ENCODE measurements at regions not wholly inside any gene's neighbourhood (a gene's known extent, or its start where the extent isn't known, plus 50 kb on each side); places are given as distances from the start of the nearest gene placed in this dataset.

DNA sequence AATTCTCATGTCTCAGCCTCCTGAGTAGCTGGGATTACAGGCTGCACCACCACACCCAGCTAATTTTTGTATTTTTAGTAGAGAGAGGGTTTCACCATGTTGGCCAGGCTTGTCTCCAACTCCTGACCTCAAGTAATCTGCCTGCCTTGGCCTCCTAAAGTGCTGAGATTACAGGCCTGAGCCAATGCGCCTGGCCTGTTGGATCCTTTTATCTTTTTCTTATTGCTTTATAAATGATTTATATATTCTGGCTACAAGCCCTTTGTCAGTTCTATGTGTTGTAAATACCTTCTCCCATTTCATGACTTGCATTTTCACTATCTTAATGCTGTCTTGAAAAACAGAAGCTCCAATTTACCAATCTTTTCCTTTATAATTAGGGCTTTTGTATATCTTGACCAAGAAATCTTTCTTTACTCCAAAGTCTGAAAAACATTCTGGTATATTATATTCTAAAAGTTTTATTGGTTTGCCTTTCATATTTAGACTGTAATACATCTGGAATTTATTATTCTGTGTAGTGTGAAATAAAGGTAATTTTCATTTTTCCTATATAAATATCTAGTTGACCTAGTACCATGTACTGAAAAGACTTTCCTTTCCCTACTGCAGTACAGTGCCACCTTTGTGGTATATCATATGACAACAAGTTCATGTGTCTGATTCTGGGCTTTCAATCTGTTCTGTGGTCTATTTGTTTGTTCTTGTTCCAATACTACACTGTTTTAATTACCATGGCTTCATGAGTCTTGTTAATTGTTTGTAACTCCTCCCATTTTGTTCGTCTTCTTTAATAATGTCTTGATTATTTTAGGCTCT, 52.9 kb upstream of the RNU6-1 start:
- no peak for FAIRE-seq

DNA sequence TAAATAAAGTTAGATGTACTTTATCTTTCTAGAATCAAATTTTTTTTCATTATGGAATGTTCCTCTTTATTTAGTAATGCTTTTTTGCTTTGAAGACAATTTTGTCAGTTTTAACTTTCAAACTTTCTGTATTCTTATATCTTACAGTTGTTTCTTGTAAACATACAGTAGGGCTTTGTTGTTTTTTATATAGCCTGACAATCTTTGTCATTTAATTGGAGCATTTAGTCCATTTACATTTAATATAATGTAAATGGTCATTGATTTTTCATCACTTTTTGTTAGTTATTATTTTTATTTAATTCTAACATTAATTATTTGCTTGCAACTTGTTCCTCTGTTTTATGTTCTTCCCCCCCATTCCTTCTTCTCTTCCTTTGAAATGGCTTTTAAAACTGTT, 55.4 kb upstream of the RNU6-1 start:
- peak; percentile 33 for FAIRE-seq

DNA sequence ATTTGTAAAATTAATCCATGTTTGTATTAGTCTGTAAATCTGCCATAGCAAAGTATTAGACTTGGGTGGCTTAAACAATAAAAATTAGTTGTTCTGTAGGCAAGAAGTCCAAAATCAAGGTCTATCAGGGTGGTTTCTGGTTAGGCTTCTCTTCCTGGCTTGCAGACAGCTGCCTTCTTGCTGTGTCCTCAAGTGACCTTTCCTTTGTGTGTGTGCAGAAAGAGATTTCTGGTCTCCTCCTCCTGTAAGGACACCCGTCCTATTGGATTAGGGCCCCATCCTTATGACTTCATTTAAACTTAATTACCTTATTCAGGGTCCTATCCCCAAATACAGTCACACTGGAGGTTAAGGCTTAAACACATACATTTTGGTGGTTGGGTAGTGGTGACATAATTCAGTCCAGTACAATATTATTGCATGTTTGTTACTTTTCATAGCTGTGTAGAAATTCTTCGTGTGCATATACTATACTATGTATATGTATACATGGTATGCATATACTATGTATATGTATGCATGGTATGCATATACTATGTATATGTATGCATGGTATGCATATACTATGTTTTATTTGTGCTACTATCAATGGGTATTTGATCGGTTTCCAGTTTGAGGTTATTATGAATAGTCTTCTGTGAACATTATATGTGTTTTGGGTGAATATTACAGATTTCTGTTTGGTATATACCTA, 57.9 kb upstream of the RNU6-1 start:
- FAIRE-seq = no peak

DNA sequence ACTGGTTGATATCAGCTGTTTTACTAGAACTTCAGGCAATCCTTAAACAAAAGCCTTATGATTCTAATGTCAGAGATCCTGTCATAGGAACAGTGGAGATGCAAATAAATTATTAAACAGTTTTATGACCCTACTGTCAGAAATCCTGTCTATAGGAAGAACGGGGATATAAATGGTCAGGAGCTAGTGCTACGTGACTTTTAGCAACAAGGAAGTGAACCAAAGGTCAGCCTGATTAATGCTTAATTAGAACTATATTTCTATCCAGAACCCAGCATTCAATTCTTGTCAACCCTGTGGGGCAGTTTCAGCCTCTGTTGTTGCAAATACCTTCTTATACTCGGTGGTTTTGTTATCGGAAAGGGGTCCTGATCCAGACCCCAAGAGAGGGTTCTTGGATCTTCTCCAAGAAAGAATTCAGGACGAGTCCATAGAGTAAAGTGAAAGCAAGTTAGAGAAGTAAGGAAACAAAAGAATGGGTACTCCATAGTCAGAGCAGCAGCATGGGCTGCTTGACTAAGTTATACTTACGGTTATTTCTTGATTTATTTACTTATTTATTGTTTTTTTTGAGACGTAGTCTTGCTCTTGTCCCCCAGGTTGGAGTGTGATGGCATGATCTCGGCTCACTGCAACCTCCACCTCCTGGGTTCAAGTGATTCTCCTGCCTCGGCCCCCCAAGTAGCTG, 59.9 kb upstream of the RNU6-1 start:
- no peak for FAIRE-seq

DNA sequence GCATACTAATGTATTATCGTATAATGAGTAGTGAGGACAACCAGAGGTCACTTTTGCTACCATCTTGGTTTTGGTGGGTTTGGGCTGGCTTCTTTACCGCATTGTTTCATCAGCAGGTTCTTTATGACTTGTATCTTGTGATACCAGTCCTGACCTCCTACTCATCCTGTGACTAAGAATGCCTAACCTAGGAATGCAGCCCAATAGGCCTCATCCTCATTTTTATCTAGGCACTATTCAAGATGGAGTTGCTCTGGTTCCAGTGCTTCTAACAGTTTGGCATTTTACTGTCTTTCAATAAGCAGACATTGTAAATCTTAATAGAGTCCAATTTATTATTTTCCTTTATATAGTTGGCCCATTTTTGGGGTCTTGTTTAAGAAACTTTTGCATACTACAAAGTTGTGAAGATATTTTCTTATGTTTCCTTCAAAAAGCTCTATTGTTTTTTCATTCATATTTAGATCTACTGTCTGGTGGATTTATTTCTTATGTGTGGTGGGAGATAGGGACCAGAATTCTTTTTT, 60.8 kb upstream of the RNU6-1 start:
- no peak for FAIRE-seq

DNA sequence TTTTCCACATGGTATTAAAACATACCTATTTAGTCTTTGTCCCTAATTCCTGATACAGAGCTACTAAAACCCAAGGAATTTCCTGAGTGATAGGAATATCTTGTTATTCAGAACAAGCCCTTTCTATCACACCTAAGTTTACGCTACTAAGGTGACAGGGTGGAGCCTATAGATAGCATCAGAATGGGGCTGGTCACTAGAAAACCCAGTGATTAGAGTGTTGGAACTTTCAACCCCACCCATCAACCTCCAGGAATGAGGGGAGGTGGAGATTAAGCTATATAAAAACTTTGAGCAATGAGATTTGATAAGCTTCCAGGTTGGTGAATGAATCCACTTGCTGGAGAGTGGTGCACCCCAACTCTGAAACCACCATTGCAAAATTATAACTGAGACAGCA, 62.1 kb upstream of the RNU6-1 start:
- no peak for FAIRE-seq

DNA sequence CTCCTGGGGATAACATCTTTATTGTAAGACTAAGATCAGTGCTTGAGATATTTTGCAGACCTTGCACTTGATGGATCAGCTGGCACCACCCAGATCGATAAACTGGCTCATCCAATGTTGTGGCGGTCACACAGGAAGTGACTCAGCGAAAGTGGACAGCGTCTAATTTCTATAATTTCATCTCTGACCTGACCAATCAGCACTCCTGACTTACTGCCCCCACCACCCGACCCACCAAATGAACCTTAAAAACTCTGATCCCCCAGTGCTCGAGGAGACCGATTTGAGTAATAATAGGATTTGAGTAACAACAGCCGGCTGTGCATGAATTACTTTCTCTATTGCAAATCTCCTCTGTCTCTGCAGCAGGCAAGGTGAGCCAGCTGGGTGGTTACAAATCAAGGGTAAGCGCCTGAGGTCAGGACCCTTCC, 62.7 kb upstream of the RNU6-1 start:
- FAIRE-seq = no peak

DNA sequence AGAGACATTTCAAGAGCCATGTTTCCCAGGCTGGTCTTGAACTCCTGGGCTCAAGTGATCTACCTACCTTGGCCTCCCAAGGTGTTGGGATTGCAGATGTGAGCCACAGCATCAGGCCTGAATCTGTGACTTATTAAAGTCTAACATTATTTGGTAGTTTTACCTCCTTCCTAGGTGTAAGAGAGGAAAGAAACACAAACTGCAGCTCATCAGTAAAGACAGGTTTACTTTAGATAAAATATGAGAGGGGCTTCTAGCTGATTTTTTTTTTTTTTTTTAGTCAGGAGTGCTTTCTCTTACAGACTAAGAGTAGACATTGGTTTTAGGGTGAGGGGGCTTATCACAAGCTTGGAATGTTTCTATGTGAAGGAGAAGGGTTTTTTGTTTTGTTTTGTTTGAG, 63.9 kb upstream of the RNU6-1 start:
- no peak for FAIRE-seq

DNA sequence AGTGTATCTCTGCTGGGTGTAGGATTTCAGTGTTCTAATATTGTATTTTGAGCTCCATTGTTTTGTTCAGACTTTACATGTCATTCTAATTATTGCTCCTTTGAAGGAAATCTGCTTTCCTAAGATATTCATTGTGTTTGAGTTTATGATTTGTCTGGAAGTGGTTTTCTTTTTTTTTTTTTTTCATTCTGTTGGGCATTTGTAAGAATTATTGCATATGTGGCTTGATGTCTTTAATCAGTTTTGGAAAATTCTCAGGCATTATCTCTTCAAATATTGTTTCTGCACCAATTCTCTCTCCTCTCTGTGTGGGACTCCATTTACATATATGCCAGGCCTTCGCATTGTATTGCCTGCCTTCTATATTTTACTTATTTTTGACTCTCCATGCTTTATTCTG, 65.8 kb upstream of the RNU6-1 start:
- no peak for FAIRE-seq

DNA sequence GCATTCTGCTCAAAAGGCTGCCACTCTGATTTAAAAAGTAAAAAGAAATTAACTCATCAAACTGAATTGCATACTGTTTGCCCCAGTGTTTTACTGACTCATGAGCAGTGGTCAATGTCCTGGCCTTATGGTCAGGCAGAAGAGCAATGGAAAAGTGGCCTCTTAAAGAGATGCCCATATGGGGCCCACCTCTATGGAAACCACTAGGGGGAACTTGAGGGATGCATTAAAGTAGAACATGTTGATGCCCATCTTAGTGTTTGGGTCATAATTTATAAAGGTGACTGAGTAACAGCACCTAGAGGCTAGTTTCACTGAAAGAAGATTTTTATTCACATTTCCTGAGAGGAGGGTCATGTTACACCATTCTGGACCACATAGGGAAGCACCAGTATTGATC, 66.5 kb upstream of the RNU6-1 start:
- no peak for FAIRE-seq

DNA sequence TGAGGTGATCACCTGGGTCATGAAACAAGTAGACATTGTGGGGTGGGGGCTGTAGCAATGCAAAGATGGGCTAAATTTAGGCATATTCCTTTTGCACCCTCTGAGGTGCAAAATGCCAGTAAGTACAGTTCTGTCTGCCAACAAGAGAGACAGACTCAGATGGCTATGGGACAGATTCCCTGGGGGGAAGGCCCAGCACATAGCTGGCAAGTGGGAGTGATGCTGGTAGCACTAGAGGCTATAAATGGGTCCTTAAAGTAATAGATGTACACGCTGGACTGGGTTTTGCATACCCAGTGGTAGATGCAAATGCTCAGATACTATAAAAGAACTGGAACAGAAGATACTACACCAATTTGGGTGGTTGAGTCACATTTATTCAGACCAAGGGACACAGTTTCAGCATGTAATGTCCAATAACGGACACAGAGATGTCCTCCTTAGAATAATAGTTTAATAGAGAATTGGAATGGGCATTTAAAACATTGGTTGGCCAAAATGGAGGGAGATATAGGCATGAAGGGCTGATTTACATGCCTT, 67.4 kb upstream of the RNU6-1 start:
- FAIRE-seq = no peak

DNA sequence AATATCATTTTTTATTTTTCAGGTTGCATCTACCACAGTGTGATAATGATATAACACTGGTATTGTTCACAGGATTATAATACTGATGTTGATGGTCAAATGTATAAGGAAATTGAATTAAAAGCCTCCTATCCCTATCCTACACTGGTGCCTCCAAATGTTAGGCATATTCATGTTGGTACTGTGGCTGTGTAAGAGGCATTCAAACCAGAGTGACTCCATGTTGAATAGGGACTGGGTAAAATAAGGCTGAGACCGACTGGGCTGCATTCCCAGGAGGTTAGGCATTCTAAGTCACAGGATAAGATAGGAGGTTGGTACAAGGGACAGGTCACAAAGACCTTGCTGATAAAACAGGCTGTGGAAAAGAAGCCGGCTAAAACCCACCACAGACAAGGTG, 68.9 kb upstream of the RNU6-1 start:
- FAIRE-seq = no peak

DNA sequence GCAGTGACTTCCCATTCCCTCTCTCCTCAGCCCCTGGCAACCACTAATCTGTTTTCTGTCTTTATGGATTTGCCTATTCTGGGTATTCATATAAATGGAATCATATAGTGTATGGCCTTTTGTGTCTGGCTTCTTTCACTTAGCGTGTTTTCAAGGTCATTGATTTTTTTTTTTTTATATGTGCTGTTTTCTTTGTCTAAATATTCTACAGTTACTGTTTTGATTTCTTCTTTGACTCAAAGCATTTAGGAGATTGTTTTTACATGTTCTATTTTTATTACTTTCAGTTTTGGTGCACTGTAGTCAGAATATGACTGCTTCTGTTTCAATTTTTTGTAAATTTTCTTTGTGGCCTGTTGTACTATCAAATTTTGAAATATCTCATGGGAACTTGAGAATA, 71.9 kb upstream of the RNU6-1 start:
- FAIRE-seq = no peak

DNA sequence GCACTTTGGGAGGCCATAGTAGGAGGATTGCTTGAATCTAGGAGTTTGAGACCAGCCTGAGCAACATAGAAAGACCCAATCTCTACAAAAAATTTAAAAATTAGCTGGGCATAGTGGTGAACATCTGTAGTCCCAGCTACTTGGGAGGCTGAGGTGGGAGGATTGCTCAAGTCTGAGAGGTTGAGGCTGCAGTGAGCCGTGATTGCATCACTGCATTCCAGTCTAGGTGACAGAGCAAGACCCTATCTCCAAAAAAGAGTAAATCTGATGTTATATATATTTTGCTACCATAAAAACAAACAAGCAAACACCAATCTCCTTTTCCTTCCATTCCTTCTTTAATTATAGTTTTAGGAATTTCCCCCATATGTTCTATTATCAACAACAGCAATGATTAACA, 74.2 kb upstream of the RNU6-1 start:
- no peak for FAIRE-seq

DNA sequence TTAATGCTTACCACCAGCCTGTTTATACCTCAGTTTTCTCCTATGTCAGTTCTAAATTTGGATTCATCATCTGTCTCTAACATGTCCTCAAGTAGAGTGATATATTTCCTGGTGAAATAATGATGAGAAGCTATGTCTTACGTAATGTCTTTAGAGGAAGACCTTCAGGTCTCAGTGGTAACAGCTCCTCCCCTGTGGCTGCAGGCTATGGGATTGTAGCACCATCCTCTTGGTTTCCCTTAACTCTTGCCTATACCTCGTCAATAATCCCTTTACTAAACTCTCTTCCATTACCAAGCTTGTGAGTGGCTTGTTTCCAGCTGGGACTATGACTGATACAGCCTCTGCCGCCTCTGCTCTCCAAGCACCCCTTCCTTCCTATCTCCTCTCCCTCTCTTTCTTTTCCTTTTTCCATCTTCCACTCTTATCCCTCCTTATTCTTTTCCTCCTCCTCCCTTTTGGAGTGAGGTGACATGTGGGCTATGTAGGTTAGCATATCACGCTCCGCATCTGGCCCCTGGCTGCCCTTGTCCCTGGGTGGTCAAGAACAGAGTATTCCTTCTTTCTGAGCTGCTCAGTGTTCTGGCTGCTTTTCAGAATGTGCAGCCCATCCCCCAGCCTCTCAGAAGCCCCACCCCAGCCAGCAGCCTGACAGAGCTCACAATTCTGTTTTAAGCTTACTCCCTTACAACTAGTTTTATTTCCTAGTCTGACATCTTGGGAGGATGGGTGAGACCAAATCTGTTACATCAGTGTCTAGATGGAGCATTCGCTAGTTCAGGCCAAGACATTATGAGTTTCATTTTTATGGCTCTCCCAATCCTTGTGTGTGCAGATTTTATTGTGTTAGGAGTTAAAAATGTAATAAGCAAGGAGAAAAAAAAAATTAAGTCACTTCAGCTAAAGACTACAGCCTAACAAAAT, 75.0 kb upstream of the RNU6-1 start:
- FAIRE-seq = no peak

DNA sequence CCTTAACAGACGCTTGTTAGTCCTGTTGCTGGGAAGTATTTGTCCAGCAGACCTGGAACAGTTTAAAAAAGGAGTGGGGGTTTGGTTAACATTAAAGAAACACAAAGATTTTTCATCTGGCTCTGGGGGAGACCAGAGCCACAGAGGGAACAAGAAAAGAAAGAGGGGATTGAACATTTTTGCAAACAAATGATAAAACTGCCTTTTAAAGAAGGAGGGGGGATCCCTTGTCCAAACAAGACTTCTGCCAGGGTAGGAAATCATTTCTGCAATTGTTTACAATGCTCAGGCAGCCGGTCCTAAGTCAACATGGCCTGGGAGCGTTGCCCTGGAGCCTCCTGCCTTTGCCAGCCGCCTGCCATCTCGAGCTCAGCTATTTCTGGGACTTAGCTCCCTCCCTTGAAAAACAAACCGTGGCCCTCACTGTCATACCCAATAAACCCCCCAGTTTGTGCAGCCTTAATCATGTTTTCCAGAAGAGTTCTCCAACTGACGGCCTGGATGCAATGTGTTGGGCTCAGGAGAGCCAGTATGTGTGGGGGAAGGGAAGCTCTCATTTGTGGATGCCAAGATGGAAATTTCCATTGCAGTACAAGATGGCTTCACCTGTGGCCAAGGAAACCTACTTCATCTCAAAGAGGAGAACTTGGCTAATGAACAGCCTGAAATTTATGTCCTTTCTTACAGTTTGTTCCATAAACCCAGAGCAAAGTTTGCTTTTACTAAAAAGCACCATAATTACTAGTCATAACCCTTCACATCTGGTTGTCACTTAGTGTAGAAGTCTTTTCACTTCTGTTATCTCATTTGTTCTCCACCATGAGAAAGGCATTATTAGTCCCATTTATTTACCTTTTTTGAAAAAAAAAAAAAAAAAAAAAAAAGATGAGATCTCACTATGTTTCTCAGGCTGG, 75.9 kb upstream of the RNU6-1 start:
- FAIRE-seq = no peak

DNA sequence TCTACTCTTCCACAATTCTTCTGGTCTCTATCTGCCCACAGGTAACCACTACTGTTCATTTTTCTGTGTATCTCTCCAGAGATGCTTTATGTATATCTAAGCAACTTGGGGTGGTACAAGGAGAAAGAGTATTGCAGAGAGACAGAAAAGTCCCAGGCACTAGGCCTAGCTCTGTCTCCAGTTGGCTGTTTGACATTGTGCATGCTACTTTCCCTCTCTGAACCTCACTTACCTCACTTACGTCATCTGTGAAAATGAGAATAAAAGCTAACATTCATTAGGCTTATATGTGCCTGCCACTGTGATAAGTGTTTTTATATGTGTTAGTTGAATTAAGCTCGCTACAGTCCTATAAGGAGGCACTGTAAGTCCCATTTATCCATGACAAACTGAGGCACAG, 76.7 kb upstream of the RNU6-1 start:
- no peak for FAIRE-seq

DNA sequence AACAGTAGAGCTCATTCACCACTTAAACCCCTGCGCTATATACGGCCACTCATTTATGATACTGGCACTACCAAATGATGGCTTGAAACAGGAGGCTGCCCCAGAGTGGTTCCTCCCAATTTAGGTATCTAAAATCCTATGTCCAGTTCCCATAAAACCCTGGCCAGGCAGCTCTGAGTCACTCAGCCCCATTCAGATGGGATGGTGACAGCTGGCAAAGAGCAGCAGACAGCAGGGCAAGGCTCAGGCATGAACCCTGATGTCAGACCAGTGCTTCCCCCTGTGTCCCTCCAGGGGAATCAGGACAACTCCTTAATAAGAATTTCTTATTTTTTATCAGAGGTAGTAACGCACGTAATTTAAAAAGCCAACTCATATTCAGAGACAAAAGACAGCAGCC, 77.2 kb upstream of the RNU6-1 start:
- no peak for FAIRE-seq

DNA sequence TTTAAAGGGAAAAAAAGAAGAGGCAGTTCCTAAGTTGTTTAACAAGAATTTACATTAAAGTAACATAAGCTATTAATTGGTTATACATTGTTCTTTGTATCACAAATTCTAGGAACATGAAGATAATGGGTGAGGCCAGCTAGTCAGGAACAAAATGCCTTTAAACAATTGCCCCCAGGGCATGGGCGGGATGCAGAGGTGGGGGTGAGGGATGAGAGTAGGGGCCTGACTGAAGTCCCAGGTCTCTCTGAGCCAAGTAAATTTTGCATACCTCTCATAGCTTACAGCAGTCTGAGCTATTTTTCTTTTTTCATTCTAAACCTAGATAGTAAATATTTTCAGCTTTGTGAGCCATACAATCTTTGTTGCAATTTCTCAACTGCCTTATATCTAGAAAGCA, 77.8 kb upstream of the RNU6-1 start:
- FAIRE-seq = no peak

DNA sequence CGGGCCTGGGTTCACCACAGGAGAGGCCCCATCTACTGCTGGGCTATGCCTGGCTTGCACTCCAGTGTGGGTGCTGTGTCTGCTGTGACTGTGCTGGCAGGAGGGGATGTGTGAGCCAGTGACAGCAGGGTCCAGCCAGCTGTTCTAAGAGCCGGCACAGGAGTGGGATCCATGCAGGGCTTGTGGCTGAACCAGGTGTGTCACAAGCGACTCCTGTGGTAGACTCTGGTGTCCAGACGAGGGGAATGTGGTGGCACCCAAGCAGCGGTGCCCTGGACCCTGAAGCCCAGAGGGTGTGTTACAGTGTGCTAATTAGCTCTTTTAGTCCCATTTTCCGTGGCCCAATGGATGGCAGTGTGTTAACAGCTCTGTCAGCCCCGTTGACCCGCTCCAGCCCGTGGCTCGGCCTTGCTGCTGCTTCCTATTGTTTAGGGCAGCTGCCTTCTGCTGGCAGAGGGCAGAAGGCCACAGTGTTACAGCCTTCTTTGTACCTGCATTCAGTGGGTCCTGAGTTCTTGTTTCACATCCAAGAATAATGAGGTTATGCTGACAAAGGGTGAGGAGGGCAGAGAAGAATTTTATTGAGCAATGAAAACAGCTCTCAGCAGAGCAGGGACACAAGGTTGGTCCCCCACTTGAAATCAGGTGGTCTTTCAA, 78.5 kb upstream of the RNU6-1 start:
- FAIRE-seq = no peak
